ENCODE measurements at regions not wholly inside any gene's neighbourhood (a gene's known extent, or its start where the extent isn't known, plus 50 kb on each side); places are given as distances from the start of the nearest gene placed in this dataset.

GRCh38 chr2:191748059-191748461 is 70.1 kb downstream of the NABP1 start:
- no peak overlapping the region for H3K4me3 ChIP-seq (replicated peaks in 1 of 2; ENCODE audit: low read depth in 2 of 2, low read length in 2 of 2)
- peak; percentile 31 to 37 for DNase-seq (ENCODE audit: low read depth in 2 of 2)
- no peak for TF ChIP-seq CTCF (IDR thresholded peaks at IDR 0.05; ENCODE audit: low read depth, low read length)

DNA sequence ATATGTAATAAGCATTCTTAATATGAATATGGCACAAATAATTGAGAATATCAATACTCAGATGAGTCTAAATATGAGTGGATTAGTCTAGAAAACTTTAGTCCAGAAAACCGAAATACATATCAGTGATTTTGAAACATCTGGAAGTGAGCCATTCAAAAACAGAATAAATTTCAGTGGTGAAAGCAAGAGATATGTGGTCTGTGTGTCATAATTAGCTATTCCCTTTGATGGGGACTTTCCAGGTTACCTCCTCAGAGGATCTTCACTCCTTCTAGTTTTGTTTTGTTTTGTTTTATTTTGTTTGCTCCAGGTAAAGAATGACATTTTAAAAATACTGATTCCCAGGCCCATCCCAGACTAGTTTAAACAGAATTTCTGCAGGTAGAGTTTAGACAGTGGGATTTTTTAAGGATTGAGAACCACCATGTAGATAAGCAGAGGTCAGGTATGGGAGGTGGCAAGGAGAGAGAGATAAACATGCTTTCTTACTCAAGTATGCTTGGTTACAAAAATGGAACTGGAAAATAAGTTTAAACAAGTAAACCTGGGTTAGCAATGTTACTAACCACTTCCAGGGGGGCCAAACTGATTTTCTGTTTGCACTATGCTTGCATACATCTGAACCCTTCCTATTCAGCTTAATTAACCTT is 70.7 kb downstream of the NABP1 start:
- TF ChIP-seq CTCF (IDR thresholded peaks at IDR 0.05; ENCODE audit: low read depth, low read length), result no peak
- peak; percentile 15 to 29 for DNase-seq (ENCODE audit: low read depth in 2 of 2)
- no peak overlapping the region for H3K4me3 ChIP-seq (replicated peaks in 1 of 2; ENCODE audit: low read depth in 2 of 2, low read length in 2 of 2)

DNA sequence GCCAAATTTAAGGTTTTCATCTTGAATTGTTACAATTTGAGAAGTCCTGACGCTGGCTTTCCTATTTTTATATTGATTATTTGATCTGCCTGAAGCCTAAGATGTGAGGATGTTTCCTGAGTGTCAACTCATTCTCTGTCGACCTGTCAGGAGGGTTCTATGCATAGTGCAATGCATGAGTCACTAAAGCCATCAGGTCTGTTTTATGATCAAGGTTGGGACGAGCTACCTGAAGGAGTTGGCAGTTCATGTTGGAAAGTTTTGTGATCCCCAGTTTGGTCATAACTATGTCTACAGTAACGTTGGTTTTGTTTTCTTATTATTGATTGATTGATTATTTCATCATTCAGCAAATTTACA is 71.2 kb downstream of the NABP1 start:
- TF ChIP-seq CTCF (IDR thresholded peaks at IDR 0.05; ENCODE audit: low read depth, low read length), result no peak
- no peak for DNase-seq (ENCODE audit: low read depth in 2 of 2)
- H3K4me3 ChIP-seq (replicated peaks in 1 of 2; ENCODE audit: low read depth in 2 of 2, low read length in 2 of 2), result no peak overlapping the region

- no peak for TF ChIP-seq CTCF (IDR thresholded peaks at IDR 0.05; ENCODE audit: low read depth, low read length)
- no peak overlapping the region for H3K4me3 ChIP-seq (replicated peaks in 1 of 2; ENCODE audit: low read depth in 2 of 2, low read length in 2 of 2)
- no peak for DNase-seq (ENCODE audit: low read depth in 2 of 2)
Measured at GRCh38 chr2:191754103-191754502, 76.2 kb downstream of the NABP1 start.

GRCh38 chr2:191756761-191757160 is 78.8 kb downstream of the NABP1 start:
- TF ChIP-seq CTCF (IDR thresholded peaks at IDR 0.05; ENCODE audit: low read depth, low read length), result no peak
- H3K4me3 ChIP-seq (replicated peaks in 1 of 2; ENCODE audit: low read depth in 2 of 2, low read length in 2 of 2), result no peak overlapping the region
- peak in 1 of 2 donors; percentile 11 for DNase-seq (ENCODE audit: low read depth in 2 of 2)

DNA sequence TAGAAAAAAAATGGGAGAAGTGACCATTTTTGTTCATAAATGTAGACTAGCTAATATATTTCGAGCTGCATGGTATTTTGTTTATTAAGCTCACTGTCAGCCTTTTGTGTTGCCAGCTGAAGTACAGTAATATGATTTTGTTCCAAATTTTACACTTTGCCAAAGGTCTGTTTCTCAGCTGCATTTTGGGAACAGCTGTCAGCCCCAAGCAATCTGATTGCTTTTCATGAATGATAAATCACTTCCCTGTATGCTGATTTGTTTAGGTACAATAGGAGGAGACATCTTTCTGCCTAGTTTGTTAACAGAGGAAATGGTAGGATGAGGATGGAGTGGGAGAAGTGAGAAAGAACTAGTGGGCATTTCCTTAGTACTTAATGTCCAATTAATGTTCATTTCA is 79.3 kb downstream of the NABP1 start:
- no peak overlapping the region for H3K4me3 ChIP-seq (replicated peaks in 1 of 2; ENCODE audit: low read depth in 2 of 2, low read length in 2 of 2)
- TF ChIP-seq CTCF (IDR thresholded peaks at IDR 0.05; ENCODE audit: low read depth, low read length), result no peak
- no peak for DNase-seq (ENCODE audit: low read depth in 2 of 2)

All from cardiac fibroblast (primary cell).